ENCODE measurements at regions not wholly inside any gene's neighbourhood (a gene's known extent, or its start where the extent isn't known, plus 50 kb on each side); places are given as distances from the start of the nearest gene placed in this dataset.

DNA sequence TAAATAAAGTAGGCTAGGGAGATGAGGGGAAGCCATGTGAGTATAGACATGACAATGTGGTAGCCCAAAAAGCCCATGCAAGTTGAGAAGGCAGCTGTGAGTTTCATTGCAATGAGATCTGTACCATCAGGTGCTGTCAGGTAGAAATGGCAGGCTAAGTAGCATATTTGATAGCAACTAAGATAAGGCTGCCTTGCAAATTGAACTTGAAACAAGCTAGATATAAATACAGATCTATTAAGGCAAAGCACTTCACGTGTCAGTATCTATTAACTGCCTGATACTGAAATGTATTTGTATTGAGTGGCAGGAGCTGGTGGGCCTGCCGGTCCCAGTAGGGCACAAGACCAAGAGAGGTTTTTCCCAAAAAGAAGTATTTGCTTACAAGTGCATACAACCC, 419.9 kb downstream of the TDRD15 start:
- DNase-seq, result no peak

GRCh38 chr2:21544392-21544791, 420.6 kb downstream of the TDRD15 start:
- no peak for DNase-seq

- DNase-seq, result no peak
These were observed 429.2 kb downstream of the TDRD15 start for GRCh38 chr2:21552981-21553380.

DNA sequence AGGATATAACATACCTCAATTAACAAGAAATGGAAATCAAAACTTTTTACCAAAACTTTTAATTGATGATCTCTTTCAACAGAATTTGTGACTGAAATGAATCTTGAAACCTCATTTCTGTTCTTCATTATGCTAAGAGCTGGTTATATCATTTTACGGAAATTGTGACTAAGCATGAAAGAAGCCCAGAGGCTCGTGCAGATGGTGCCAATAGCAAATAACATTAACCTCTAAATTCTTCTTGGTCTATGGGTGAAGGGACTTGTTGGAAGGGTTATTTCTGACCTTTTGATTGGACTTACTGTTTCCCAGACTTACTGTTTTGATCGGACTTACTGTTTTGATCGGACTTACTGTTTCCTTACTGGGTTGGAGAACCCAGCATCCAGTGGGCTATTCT, 435.6 kb downstream of the TDRD15 start:
- no peak for DNase-seq

DNA sequence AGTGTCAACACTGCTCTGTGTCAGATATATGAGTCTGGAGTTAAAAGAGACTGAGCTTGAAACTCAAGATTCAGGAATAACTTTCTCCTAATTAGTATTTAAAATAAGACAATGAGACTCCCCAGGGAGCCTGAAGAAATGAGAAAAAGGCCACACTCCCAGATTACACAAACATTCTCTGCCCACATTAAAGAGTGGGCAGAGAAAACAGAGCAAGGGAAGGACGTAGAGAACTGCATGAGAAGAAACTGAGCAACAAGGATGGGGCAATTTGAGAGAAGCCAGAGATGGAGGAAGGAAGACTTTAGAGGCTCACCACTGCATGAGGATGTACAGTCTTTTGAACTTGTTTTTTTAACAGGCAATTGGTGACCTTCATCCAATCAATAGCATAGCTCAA, 438.2 kb downstream of the TDRD15 start:
- DNase-seq, result no peak

- DNase-seq, result no peak
These were observed 443.6 kb downstream of the TDRD15 start for GRCh38 chr2:21567395-21567794.

DNA sequence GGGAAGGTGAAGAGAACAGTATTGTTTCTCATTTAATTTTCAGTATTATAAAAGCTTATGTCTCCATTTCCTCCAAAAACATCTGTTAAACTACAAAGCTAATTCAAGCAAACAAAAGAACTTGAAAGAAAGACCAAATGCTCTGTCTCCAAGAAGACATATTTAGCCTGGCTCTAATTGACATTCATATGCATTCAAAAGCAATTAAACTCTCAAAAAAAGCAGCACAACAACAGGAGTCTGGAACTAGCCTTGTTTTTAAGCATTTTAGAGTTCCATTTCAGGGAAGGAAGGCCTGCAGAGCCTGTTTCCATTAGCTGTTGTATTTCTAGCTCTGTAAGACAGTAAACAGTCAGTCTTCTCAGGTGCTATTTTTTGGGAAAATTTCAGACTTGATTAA, 447.9 kb downstream of the TDRD15 start:
- no peak for DNase-seq

- DNase-seq, result no peak
These were observed 456.6 kb downstream of the TDRD15 start for GRCh38 chr2:21580391-21580790.

DNA sequence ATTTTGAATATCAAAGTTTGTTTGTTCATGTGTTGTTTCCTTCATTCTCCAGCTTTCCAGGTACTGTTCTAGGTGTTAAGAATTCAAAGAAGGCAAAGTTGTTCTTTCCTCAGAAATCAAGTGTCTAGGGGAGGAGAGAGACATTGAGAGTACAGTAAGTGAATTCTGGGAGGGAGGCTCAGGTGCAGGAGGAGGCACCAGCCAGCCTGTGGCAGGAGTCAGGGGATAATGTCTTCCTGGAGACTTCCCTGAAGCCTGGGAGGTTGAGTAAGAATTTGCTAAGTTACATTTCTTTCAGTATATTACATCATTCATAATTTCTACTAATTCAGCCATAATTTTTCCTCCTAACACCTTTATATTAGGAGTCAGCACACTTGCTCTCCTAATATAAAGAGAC, 462.1 kb downstream of the TDRD15 start:
- DNase-seq, result no peak

GRCh38 chr2:21590026-21590690, 466.4 kb downstream of the TDRD15 start:
- DNase-seq, result no peak

DNA sequence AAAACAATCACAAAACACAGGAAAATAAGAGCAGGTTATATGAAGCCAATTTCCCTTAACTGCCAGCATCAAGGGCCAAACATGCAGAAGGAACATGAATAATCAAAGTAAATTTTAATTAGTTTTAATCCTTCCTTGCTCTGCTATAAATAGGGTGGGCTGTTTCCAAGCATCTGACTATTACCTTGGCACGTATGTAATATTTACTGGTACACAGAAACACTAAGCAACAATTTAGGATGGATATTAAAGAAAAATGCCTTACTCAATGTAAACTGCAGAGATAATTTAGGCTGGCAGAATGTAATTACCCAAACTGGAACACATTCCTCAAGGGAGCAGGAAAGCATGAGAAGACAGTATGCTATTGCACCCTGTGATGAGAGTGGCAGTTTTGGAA, 468.2 kb downstream of the TDRD15 start:
- no peak for DNase-seq

DNA sequence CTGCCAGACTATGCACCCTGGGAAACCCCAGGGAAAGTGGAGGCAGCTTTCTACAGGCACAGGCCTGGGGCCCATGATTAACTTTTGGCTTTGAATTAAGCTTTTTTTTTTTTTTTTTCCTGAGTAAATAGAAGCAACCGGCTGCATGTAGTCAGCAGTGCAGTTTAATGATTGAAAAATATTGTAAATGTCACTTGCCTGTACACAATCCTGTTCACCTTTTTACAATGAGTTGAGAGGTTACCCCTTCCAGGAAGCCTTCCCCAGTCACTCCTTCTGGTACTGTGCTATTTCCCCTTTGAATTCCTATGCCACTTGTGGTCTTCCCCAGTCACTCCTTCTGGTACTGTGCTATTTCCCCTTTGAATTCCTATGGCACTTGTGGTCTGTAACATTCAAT, 475.6 kb downstream of the TDRD15 start:
- DNase-seq, result no peak

DNA sequence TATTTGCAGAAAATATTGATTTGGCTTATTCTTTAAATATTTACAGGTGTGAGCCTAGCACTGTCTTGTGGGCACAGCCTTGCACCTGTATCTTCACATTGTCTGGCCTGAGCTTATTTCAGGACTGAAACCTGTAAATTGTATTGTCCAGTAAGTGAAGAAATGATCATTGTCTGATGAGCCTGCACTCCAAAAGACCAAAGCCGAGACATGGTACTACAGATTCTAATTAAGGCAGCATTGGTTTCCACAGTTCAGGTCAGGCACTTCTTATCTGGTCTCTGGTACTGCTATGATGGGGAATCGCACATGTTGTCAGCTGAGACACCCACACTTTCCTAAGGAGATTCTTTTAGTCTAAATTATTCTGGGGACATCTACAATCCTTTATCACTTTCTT, 479.0 kb downstream of the TDRD15 start:
- DNase-seq, result no peak

DNA sequence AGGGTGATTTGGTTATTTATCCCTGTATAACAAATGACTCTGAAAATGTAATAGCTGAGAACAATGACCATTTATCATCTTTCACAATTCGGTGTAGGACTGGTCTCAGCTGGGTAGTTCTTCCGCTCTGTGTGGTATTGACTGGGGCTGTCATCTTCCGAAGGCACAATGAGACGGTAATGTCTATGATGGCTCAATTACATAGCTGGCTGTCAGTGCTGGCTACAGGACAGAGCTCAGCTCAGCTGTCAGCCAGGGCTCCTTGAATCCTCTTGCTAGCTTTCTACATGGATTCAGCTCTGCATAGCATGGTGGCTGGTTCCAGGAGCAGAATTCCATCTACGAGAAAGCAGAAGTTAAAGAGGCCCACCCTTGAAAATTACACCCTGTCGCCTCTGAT, 483.8 kb downstream of the TDRD15 start:
- DNase-seq, result no peak

DNA sequence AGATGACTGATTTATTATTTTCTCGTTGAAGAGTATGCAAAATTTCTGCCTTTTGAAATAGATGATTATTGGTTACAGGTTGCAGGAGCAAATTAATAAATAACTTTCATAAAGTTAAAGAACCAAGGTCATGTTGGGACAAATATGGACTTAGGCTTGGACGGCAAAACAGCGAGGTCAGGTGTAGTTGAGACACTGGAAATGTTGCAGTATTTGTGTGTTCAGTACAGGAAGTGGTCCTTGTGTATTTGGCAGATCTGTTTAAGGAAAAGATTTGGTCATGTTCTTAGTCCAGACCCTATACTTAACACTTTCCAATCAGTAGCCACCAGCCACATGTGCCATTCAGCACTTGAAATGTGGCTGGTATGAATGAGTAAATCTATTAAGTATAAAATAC, 486.5 kb downstream of the TDRD15 start:
- no peak for DNase-seq

DNA sequence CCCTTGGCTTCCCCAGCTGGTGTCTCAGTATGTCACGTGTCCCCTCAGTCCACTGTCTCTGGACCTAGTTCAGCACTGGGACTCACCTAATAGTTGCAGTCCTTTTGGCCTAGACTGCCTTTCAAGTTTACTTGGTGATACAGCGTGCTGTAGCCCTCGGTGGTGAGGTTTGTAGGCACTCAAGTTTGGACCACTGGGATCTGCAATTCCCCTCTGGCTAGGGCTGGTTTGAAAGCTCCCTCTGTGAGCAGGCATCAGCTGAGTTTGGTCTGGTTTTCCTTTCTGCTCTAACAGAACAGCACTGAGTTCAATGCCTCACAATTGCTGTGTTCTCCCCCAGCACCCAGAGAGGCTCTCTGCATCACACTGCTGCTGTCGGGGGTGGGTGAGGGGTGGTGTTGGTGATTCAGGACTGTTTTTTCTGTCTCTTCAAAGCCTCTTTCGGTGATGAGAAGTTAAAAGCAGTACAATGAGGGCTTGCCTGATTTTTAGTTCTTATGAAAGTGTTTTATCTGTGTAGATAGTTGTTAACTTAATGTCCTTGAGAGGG, 494.2 kb downstream of the TDRD15 start:
- DNase-seq, result no peak

- no peak for DNase-seq
These were observed 497.0 kb downstream of the TDRD15 start for GRCh38 chr2:21620771-21621170.

- DNase-seq, result no peak
These were observed 504.2 kb downstream of the TDRD15 start for GRCh38 chr2:21627938-21628337.

GRCh38 chr2:21633015-21633414, 509.2 kb downstream of the TDRD15 start:
- DNase-seq, result no peak

DNA sequence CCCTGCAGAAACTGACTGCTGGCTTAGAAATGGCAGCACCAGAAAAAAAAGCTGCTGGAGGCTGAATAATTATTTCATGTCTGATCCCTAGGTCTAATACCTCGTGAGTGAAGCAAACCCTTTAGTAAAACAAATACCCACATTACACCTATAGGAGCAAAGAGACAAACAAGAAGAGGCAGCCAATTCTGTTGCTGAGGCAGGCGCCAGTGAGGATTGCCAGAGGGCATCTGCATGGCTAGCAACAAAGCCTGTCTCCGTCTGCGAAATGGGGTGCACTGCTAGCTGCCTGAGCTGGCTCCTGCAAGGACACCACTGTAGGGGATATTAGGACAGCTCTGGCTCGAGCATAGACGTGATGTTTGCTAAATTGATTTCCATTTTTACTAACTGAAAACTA, 509.7 kb downstream of the TDRD15 start:
- no peak for DNase-seq

GRCh38 chr2:21633911-21634310, 510.1 kb downstream of the TDRD15 start:
- no peak for DNase-seq

DNA sequence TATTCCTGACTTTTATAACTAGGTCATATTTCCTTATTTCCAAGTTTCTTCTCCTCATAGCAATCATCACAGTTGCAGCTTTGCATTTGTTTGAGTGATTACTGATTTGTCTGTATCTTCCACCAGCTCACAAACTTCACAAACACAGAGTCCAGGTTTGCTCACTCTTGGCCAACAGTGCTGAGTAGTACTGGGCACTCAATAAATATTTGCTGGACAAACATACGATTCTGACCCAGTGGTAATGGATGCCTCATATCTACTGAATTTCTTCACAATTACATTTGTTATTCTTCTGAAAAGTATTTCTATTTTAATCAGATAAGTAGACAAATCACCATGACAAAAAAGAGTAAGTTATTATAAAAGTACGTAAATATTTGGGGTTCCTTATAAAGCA, 516.3 kb downstream of the TDRD15 start:
- no peak for DNase-seq

- no peak for DNase-seq
These were observed 518.9 kb downstream of the TDRD15 start for GRCh38 chr2:21642647-21643046.

DNA sequence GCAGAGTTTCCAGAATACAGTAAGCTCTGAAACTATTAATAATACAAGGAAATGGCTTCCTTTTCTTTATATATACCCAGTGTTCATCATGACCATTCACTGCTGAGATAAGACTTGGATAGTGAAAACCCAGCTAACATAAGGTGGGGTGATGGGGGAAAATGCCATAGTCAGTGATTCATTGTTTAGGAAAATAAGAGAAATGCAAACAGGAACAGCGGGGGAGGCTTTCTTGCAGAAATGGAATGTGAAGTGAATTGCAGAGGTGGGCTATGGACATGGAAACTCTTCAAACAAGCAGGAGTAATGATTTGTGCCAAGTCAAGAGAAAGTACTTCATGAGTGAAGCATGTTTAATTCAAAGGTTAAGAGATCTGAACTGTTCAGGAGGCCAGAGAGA, 519.4 kb downstream of the TDRD15 start:
- no peak for DNase-seq

DNA sequence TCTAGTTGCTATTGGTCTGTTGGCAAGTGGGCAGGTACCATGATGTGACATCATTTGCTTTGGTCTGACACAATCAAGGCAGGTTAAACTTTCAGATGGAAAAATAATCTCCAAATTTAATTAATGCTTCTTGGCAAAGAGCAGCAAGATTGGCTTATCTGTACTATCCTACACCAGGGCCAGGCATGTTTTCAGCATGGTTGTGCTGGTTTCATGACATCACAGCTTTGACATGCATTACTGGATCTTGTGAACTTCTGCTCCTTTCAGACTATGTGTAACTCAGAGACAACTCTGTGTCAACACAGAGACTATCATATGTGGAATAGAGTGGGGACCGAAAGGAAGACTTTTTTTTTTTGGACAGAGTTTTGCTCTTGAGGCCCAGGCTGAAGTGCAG, 520.5 kb downstream of the TDRD15 start:
- DNase-seq, result no peak
